ENCODE measurements at regions not wholly inside any gene's neighbourhood (a gene's known extent, or its start where the extent isn't known, plus 50 kb on each side); places are given as distances from the start of the nearest gene placed in this dataset.

DNA sequence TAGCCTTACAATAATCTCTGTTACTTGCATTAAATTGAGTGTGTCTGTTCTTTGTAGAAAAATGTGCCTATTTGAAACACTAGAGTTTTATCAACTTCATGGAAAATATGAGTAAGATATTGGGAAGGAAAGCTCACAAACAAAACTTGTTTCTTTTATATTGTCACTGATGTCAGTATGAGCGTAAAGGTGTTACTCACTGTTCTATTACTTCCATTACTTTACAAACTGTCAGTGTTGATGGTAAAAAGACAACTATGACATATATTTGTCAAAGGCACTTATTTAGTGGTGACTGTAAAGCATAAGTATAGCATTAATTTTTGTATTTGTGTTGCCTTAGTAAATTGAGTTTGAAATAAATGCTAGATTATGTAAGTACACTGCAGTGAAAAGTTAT, 193.7 kb upstream of the FLRT2 start:
- no peaks in the 10 kb centered on the region for H3K9me2 ChIP-seq (ENCODE audit: low read depth, low read length)
- no peaks in the 10 kb centered on the region for H3K4me1 ChIP-seq (ENCODE audit: insufficient read depth, low read length, severe bottlenecking)
- no peaks in the 10 kb centered on the region for H3K79me2 ChIP-seq (ENCODE audit: insufficient read depth, low read length)
- H4K20me1 ChIP-seq (ENCODE audit: insufficient read depth, low read length): no peaks in the 10 kb centered on the region
- no peaks in the 10 kb centered on the region for H3F3A ChIP-seq (ENCODE audit: insufficient read depth, low read length)
- H3K36me3 ChIP-seq (ENCODE audit: insufficient read depth, low read length): no peaks in the 10 kb centered on the region
- no peak overlapping the region for H3K4me2 ChIP-seq (ENCODE audit: low read length)
- H3K4me3 ChIP-seq (ENCODE audit: low read depth, low read length, poor library complexity, severe bottlenecking): no peak overlapping the region
- no peaks in the 10 kb centered on the region for H3K9me3 ChIP-seq (ENCODE audit: low read length)
- no peak overlapping the region for H3K9ac ChIP-seq (ENCODE audit: low read length)
- no peak overlapping the region for H2AFZ ChIP-seq (ENCODE audit: low read length)
- TF ChIP-seq EZH2 (IDR thresholded peaks at IDR 0.05; ENCODE audit: borderline replicate concordance, low read length): no peak
- TF ChIP-seq, protein P1, sequence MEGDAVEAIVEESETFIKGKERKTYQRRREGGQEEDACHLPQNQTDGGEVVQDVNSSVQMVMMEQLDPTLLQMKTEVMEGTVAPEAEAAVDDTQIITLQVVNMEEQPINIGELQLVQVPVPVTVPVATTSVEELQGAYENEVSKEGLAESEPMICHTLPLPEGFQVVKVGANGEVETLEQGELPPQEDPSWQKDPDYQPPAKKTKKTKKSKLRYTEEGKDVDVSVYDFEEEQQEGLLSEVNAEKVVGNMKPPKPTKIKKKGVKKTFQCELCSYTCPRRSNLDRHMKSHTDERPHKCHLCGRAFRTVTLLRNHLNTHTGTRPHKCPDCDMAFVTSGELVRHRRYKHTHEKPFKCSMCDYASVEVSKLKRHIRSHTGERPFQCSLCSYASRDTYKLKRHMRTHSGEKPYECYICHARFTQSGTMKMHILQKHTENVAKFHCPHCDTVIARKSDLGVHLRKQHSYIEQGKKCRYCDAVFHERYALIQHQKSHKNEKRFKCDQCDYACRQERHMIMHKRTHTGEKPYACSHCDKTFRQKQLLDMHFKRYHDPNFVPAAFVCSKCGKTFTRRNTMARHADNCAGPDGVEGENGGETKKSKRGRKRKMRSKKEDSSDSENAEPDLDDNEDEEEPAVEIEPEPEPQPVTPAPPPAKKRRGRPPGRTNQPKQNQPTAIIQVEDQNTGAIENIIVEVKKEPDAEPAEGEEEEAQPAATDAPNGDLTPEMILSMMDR (IDR thresholded peaks at IDR 0.05; ENCODE audit: low read length): no peak
- H3K27ac ChIP-seq (ENCODE audit: low read depth, low read length, poor library complexity, severe bottlenecking): no peak overlapping the region
- H3K27me3 ChIP-seq (ENCODE audit: insufficient read depth, low read length): no peaks in the 10 kb centered on the region

DNA sequence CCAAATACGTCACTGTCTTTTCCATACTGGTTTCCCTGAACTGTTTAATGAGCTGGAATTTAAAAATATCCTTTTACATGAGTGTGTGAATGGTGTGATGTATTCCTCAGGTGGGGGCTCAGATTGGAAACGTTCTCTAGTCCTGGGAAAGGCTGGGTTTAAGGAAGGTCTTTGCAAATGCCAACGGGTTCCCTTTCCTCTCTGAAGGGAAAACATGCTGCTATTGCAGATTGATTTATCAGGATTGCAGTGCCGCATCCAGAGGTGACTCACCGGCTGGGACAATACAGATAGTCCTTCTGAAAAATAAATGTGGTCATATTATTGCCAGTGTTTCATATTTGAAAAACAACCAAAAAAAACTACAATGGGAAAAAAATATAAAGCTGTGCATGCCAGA, 193.1 kb upstream of the FLRT2 start:
- Histone ChIP-seq H3K27me3 (ENCODE audit: insufficient read depth, low read length) (no peaks in the 10 kb centered on the region), H3K36me3 (ENCODE audit: insufficient read depth, low read length) (no peaks in the 10 kb centered on the region), H3K4me1 (ENCODE audit: insufficient read depth, low read length, severe bottlenecking) (no peaks in the 10 kb centered on the region), H2AFZ (ENCODE audit: low read length) (no peak overlapping the region), H3K4me3 (ENCODE audit: low read depth, low read length, poor library complexity, severe bottlenecking) (no peak overlapping the region), H3K9me2 (ENCODE audit: low read depth, low read length) (no peaks in the 10 kb centered on the region), H3F3A (ENCODE audit: insufficient read depth, low read length) (no peaks in the 10 kb centered on the region), H4K20me1 (ENCODE audit: insufficient read depth, low read length) (no peaks in the 10 kb centered on the region), H3K4me2 (ENCODE audit: low read length) (no peak overlapping the region), H3K27ac (ENCODE audit: low read depth, low read length, poor library complexity, severe bottlenecking) (no peak overlapping the region), H3K79me2 (ENCODE audit: insufficient read depth, low read length) (no peaks in the 10 kb centered on the region), H3K9ac (ENCODE audit: low read length) (no peak overlapping the region), H3K9me3 (ENCODE audit: low read length) (no peaks in the 10 kb centered on the region)
- TF ChIP-seq EZH2 (IDR thresholded peaks at IDR 0.05; ENCODE audit: borderline replicate concordance, low read length): no peak
- TF ChIP-seq, protein P1 (IDR thresholded peaks at IDR 0.05; ENCODE audit: low read length): no peak

DNA sequence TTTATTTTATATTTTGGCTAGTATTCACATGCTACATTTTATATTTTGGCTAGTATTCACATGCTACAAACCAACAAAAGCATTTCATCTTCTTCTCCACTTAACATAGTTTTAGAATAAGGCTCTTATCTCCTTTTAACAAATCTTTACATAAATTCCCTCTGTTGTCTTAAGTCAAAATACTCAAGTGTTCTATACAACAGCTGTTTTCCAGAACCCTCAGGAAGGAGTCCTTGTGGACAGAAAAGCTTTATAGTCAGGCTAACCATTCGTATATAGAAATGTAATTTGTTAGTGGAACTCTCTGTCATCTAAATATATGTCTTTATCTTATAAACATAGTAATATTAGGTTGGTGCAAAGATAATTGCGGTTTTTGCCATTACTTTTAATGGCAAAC, 191.0 kb upstream of the FLRT2 start:
- H3K27ac ChIP-seq (ENCODE audit: low read depth, low read length, poor library complexity, severe bottlenecking): no peak overlapping the region
- no peak overlapping the region for H3K9ac ChIP-seq (ENCODE audit: low read length)
- H3K4me2 ChIP-seq (ENCODE audit: low read length): no peak overlapping the region
- H3K9me2 ChIP-seq (ENCODE audit: low read depth, low read length): no peaks in the 10 kb centered on the region
- no peaks in the 10 kb centered on the region for H3F3A ChIP-seq (ENCODE audit: insufficient read depth, low read length)
- no peaks in the 10 kb centered on the region for H3K27me3 ChIP-seq (ENCODE audit: insufficient read depth, low read length)
- TF ChIP-seq, protein P1 (IDR thresholded peaks at IDR 0.05; ENCODE audit: low read length): no peak
- no peak for TF ChIP-seq EZH2 (IDR thresholded peaks at IDR 0.05; ENCODE audit: borderline replicate concordance, low read length)
- H4K20me1 ChIP-seq (ENCODE audit: insufficient read depth, low read length): no peaks in the 10 kb centered on the region
- no peaks in the 10 kb centered on the region for H3K9me3 ChIP-seq (ENCODE audit: low read length)
- H3K4me1 ChIP-seq (ENCODE audit: insufficient read depth, low read length, severe bottlenecking): no peaks in the 10 kb centered on the region
- no peaks in the 10 kb centered on the region for H3K79me2 ChIP-seq (ENCODE audit: insufficient read depth, low read length)
- H2AFZ ChIP-seq (ENCODE audit: low read length): no peak overlapping the region
- no peaks in the 10 kb centered on the region for H3K36me3 ChIP-seq (ENCODE audit: insufficient read depth, low read length)
- no peak overlapping the region for H3K4me3 ChIP-seq (ENCODE audit: low read depth, low read length, poor library complexity, severe bottlenecking)
